GM12872 (cell line): ENCODE measurements at regions not wholly inside any gene's neighbourhood (a gene's known extent, or its start where the extent isn't known, plus 50 kb on each side); places are given as distances from the start of the nearest gene placed in this dataset.

Experiments
- TF ChIP-seq, protein P1 (sequence below): IDR thresholded peaks from 3 replicates; pipeline ENCODE4 v1.5.1; 2011; ENCODE audit warnings: low read depth, mild to moderate bottlenecking, low read length, moderate library complexity; ENCODE audit not compliant: insufficient read depth

- TF ChIP-seq, protein P1, sequence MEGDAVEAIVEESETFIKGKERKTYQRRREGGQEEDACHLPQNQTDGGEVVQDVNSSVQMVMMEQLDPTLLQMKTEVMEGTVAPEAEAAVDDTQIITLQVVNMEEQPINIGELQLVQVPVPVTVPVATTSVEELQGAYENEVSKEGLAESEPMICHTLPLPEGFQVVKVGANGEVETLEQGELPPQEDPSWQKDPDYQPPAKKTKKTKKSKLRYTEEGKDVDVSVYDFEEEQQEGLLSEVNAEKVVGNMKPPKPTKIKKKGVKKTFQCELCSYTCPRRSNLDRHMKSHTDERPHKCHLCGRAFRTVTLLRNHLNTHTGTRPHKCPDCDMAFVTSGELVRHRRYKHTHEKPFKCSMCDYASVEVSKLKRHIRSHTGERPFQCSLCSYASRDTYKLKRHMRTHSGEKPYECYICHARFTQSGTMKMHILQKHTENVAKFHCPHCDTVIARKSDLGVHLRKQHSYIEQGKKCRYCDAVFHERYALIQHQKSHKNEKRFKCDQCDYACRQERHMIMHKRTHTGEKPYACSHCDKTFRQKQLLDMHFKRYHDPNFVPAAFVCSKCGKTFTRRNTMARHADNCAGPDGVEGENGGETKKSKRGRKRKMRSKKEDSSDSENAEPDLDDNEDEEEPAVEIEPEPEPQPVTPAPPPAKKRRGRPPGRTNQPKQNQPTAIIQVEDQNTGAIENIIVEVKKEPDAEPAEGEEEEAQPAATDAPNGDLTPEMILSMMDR: no peak
Measured at GRCh38 chr5:36373527-36374086, 71.9 kb upstream of the RANBP3L start.

DNA sequence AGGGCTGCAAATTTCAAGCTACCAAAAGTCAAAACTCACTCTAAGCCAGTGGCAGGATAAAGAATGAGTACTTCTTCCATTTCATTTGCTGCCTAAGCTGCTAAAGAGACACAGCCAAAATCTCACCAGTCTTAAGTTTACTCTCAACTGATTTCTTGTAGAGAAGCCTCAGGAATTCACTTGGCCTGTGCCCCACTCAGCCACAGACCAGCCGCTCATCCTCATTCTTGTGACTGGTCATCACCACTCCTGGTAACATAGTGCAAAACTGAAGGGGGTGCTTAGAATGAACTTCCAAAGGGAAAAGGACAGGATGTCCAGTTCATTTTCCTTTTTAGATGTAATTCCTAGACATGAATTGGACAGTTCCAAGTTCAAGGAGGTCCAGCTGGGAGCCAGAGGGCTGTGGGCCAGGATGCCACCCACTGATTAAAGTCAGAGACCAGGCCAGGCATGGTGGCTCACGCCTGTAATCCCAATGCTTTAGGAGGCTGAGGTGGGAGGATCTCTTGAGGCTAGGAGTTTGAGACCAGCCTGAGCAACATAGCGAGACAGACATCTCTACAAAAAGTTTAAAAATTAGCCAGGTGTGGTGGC lies 72.7 kb upstream of the RANBP3L start:
- TF ChIP-seq, protein P1: no peak

DNA sequence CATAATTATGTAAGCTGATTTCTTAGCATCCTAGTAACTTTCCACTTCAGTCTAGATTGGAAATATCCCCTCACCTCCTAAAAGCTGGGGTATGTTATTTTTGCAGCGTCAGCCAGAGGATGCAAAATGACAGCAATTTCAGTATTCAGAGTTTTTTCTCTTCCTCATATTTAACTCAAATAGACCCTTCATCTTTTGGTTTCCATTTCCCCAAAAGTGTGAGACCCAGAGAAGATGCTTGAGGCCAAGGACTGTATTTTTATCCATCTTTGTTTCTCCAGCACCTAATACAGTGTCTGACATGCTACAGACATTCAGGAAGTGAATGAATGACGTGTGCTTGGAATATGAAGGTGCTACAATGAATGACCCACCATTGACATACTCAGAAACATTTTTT lies 75.5 kb upstream of the RANBP3L start:
- TF ChIP-seq, protein P1: no peak

DNA sequence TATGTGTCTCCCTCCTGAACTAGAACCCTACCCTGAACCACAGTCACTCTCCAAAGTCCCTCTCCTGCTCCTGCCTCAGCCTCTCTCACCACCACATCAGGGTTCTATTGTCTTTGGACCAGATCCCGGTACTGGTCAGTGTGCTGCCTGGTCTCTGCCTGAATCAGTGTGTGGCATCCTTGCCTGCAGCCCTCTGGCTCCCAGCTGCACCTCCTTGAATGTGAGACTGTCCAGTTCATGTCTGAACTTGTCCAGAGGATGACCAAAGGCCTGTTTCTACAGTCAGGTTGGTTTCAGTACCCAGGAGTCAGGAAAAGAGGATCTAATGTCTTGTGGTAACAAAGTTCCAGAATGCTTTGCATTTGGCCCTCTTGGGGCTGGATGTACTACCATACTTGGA lies 76.8 kb upstream of the RANBP3L start:
- TF ChIP-seq, protein P1: no peak

GRCh38 chr5:36382890-36383289 lies 81.2 kb upstream of the RANBP3L start:
- TF ChIP-seq, protein P1: no peak

DNA sequence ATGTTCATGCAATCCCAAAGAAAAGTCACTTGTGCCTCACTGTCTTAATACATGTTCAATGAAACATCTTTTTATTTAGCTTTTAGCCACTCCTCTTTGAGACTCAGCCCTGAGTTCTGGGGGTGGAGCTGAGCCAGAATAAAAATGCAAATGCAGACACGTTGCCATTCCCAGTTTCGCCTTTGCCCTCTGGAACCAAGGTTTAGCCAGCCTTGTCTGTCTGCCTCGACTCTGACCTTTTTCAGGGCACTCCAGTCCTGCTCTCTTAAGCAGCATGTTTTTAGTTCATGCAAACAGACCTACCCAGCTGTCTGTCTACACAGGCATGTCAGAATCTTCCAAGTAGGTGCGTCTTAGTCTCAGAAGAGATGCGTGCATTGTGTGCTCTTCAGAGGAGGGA lies 82.2 kb upstream of the RANBP3L start:
- TF ChIP-seq, protein P1: no peak

DNA sequence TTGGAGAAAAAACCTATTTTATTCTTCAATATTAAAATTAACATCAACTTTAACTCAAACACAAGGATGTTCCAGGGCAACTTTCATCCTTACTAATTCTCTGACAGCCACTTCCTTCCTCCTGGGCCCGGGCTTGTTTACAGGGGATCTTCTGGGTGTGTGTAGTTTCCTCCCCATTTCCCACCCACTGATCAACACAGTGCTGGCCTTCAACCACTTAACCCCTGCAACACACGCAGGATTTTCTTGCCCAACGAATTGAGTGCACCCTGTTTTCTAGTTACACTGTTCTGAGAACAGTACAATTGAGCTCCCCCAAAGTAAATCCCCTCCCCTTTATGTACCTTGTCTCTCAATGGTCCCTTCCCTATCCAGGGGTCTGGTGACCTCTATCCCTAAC lies 83.1 kb upstream of the RANBP3L start:
- TF ChIP-seq, protein P1: no peak
